Lower lobe of right lung (tissue), 2 donors: ENCODE measurements at regions not wholly inside any gene's neighbourhood (a gene's known extent, or its start where the extent isn't known, plus 50 kb on each side); places are given as distances from the start of the nearest gene placed in this dataset.

Experiments
- ATAC-seq, 2 donors: fragments of 200-7000 bp; cut with Tn5 transposase; one replicate each; pipeline ENCODE4 v1.9.1; 2020 to 2022; ENCODE audit warnings: mild to moderate bottlenecking in 2 of 2, moderate library complexity in 2 of 2
- DNase-seq: peaks from one replicate; pipeline ENCODE4 v3.0.0-alpha.2; 2020
- H3K27ac ChIP-seq: fragments of 200-600 bp; one replicate; pipeline ENCODE4 v1.8.0; 2022
- H3K27me3 ChIP-seq: fragments of 200-600 bp; one replicate; pipeline ENCODE4 v1.8.0; 2022; ENCODE audit warnings: low read depth
- H3K36me3 ChIP-seq: fragments of 200-600 bp; one replicate; pipeline ENCODE4 v1.8.0; 2022; ENCODE audit warnings: mild to moderate bottlenecking
- H3K4me1 ChIP-seq: fragments of 200-600 bp; one replicate; pipeline ENCODE4 v1.8.0; 2022
- H3K4me3 ChIP-seq: fragments of 200-600 bp; one replicate; pipeline ENCODE4 v1.8.0; 2022; ENCODE audit warnings: mild to moderate bottlenecking
- H3K9me3 ChIP-seq: fragments of 200-600 bp; one replicate; pipeline ENCODE4 v1.8.0; 2022
- CTCF ChIP-seq: fragments of 200-600 bp; IDR thresholded peaks from one replicate; pipeline ENCODE4 v1.8.0; 2022; ENCODE audit warnings: antibody characterized with exemption, mild to moderate bottlenecking
- intact Hi-C: fragments of 100-400 bp; cut with DNase I; formaldehyde crosslinking; loops from one replicate; pipeline ENCODE4 v1.11.0; 2022
- donor health status: DM: no; HTN: yes; CAD: no; lungs with severe emphysema.

GRCh38 chr5:53211799-53212198, 102.2 kb upstream of the MOCS2 start:
- no peaks in the 10 kb centered on the region for H3K9me3 ChIP-seq
- DNase-seq: no peak
- no peaks in the 10 kb centered on the region for H3K27me3 ChIP-seq
- intact Hi-C loops: no loop called here
- H3K4me1 ChIP-seq: no peaks in the 10 kb centered on the region
- TF ChIP-seq CTCF: no peak
- H3K4me3 ChIP-seq: no peak overlapping the region
- ATAC-seq: no peak
- H3K27ac ChIP-seq: no peak overlapping the region
- H3K36me3 ChIP-seq: no peaks in the 10 kb centered on the region

- TF ChIP-seq CTCF: no peak
- H3K27ac ChIP-seq: no peak overlapping the region
- intact Hi-C loops: no loop called here
- H3K4me1 ChIP-seq: no peaks in the 10 kb centered on the region
- no peak overlapping the region for H3K4me3 ChIP-seq
- no peaks in the 10 kb centered on the region for H3K27me3 ChIP-seq
- ATAC-seq (no peak), DNase-seq (no peak)
- H3K9me3 ChIP-seq: no peaks in the 10 kb centered on the region
- no peaks in the 10 kb centered on the region for H3K36me3 ChIP-seq
Measured at GRCh38 chr5:53219174-53219573, 109.6 kb upstream of the MOCS2 start.

GRCh38 chr5:53219610-53220009, 110.1 kb upstream of the MOCS2 start:
- Histone ChIP-seq H3K4me1 (no peaks in the 10 kb centered on the region), H3K9me3 (no peaks in the 10 kb centered on the region), H3K36me3 (no peaks in the 10 kb centered on the region), H3K27me3 (no peaks in the 10 kb centered on the region), H3K4me3 (no peak overlapping the region), H3K27ac (no peak overlapping the region)
- DNase-seq: no peak
- intact Hi-C loops: no loop called here
- no peak for ATAC-seq
- no peak for TF ChIP-seq CTCF

DNA sequence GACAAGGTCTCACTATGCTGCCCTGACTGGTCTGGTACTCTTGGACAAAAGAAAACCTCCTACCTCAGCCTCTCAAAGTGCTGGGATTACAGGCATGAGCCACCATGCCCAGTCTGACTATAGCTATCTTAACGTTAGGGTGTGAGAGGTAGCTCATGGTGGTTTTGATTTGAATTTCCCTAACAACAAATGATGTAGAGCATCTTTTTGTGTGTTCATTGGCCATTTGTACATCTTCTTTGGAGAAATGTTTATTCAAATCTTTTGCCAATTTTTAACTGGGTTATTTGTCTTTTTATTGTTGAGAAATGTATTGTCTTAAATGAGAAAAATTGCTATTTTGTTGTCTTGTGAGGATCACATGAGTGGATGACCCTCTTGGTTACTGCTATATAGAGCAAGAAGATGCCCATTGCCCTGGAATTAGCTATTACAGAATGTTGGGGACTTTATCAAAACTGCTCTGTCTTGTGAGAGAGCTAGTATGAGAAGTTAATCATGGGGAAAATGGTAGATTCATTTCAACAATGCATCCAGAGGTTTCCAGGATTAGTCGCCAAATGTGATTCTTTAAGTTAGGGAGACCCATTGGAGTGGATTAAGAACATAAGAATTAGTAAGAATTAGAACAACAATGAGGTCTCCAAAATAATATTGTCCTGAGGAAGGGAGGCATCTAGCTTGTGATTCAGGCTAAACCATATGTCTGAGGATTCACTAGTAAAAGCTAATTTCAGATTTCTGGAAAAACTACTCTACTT, 124.3 kb upstream of the MOCS2 start:
- TF ChIP-seq CTCF: no peak
- Histone ChIP-seq H3K36me3 (no peaks in the 10 kb centered on the region), H3K9me3 (no peaks in the 10 kb centered on the region), H3K4me1 (no peaks in the 10 kb centered on the region), H3K27ac (no peak overlapping the region), H3K27me3 (no peaks in the 10 kb centered on the region), H3K4me3 (no peak overlapping the region)
- DNase-seq (no peak), ATAC-seq (no peak)
- intact Hi-C loops: no loop called here

- no peaks in the 10 kb centered on the region for H3K9me3 ChIP-seq
- no peak for ATAC-seq
- H3K27me3 ChIP-seq: no peaks in the 10 kb centered on the region
- H3K4me1 ChIP-seq: no peaks in the 10 kb centered on the region
- H3K36me3 ChIP-seq: no peaks in the 10 kb centered on the region
- no peak overlapping the region for H3K27ac ChIP-seq
- DNase-seq: no peak
- H3K4me3 ChIP-seq: no peak overlapping the region
- TF ChIP-seq CTCF: no peak
- intact Hi-C loops: no loop called here
Measured at GRCh38 chr5:53236683-53237082, 127.1 kb upstream of the MOCS2 start.
